GM19035 (cell line): ENCODE measurements at regions not wholly inside any gene's neighbourhood (a gene's known extent, or its start where the extent isn't known, plus 50 kb on each side); places are given as distances from the start of the nearest gene placed in this dataset.
"Not testable (repeated sequence)": the region's sequence is repeated elsewhere in the genome, so short reads cannot be mapped to it uniquely, and the experiment has no call there.

Experiments used
- ATAC-seq: cut with Tn5 transposase; IDR thresholded peaks from one replicate; pipeline ENCODE4 v1.9.1; 2021; ENCODE audit not compliant: unreplicated experiment

GRCh38 chr10:14429043-14429700 lies 98.4 kb upstream of the FRMD4A start:
- ATAC-seq: no peak

- no peak for ATAC-seq
Measured at GRCh38 chr10:14425034-14425433, 94.3 kb upstream of the FRMD4A start.

GRCh38 chr10:14423111-14423744 lies 92.5 kb upstream of the FRMD4A start:
- ATAC-seq: no peak

- no peak for ATAC-seq
Measured at GRCh38 chr10:14422431-14422830, 91.7 kb upstream of the FRMD4A start.

- ATAC-seq: no peak
Measured at GRCh38 chr10:14421941-14422340, 91.2 kb upstream of the FRMD4A start.

- ATAC-seq: not testable (repeated sequence)
Measured at GRCh38 chr10:14417336-14417735, 86.6 kb upstream of the FRMD4A start.

GRCh38 chr10:14416308-14416700 lies 85.6 kb upstream of the FRMD4A start:
- no peak for ATAC-seq

- no peak for ATAC-seq
Measured at GRCh38 chr10:14415676-14416307, 85.1 kb upstream of the FRMD4A start.

GRCh38 chr10:14414901-14415300 lies 84.2 kb upstream of the FRMD4A start:
- ATAC-seq: no peak

GRCh38 chr10:14413523-14413922 lies 82.8 kb upstream of the FRMD4A start:
- no peak for ATAC-seq

GRCh38 chr10:14412624-14413023 lies 81.9 kb upstream of the FRMD4A start:
- ATAC-seq: no peak

GRCh38 chr10:14409856-14410458 lies 79.2 kb upstream of the FRMD4A start:
- ATAC-seq: no peak

GRCh38 chr10:14409247-14409646 lies 78.5 kb upstream of the FRMD4A start:
- no peak for ATAC-seq

- no peak for ATAC-seq
Measured at GRCh38 chr10:14408139-14408538, 77.4 kb upstream of the FRMD4A start.

GRCh38 chr10:14407567-14407966 lies 76.8 kb upstream of the FRMD4A start:
- no peak for ATAC-seq

- ATAC-seq: no peak
Measured at GRCh38 chr10:14405076-14406065, 74.6 kb upstream of the FRMD4A start.

- ATAC-seq: no peak
Measured at GRCh38 chr10:14403881-14404623, 73.3 kb upstream of the FRMD4A start.

GRCh38 chr10:14403359-14403758 lies 72.6 kb upstream of the FRMD4A start:
- ATAC-seq: no peak

- no peak for ATAC-seq
Measured at GRCh38 chr10:14399641-14400040, 68.9 kb upstream of the FRMD4A start.

GRCh38 chr10:14397066-14397465 lies 66.3 kb upstream of the FRMD4A start:
- no peak for ATAC-seq
